Left colon (tissue), 2 donors: ENCODE measurements at regions not wholly inside any gene's neighbourhood (a gene's known extent, or its start where the extent isn't known, plus 50 kb on each side); places are given as distances from the start of the nearest gene placed in this dataset.

Experiments used
- ATAC-seq: fragments of 200-7000 bp; cut with Tn5 transposase; one replicate; pipeline ENCODE4 v1.9.1; 2020; ENCODE audit warnings: mild to moderate bottlenecking, moderate library complexity
- DNase-seq, 2 donors: peaks; one replicate each; pipeline ENCODE4 v3.0.0-alpha.2; 2020
- intact Hi-C, 2 donors: fragments of 100-400 bp; cut with DNase I in 1 of 2; cut with micrococcal nuclease in 1 of 2; formaldehyde crosslinking; loops; one replicate each; pipeline versions ENCODE4 v1.11.2 to v1.14.0; 2022; cut with DNase I, micrococcal nuclease
- donor health status: DM: no; HTN: no; CAD: no.
- donor health status: DM: yes; HTN: yes; CAD: no.

GRCh38 chr10:44706745-44707144 is 204.4 kb upstream of the TMEM72 start:
- DNase-seq (no peak), ATAC-seq (no peak)
- intact Hi-C loops = no loop called here

- intact Hi-C loops = no loop called here
- DNase-seq (no peak), ATAC-seq (no peak)
Measured at GRCh38 chr10:44713307-44713706, 197.8 kb upstream of the TMEM72 start.

- intact Hi-C loops = no loop called here
- no peak for ATAC-seq
Measured at GRCh38 chr10:44714451-44714850, 196.7 kb upstream of the TMEM72 start.

GRCh38 chr10:44715136-44715535 is 196.0 kb upstream of the TMEM72 start:
- DNase-seq (no peak), ATAC-seq (no peak)
- intact Hi-C loops = no loop called here

More at GRCh38 chr10:44714451-44714850, 196.7 kb upstream of the TMEM72 start:
- no peak for DNase-seq

GRCh38 chr10:44716470-44717015 is 194.6 kb upstream of the TMEM72 start:
- ATAC-seq (no peak), DNase-seq (no peak)
- intact Hi-C loops = no loop called here

- no peak for ATAC-seq
- no peak for DNase-seq
- intact Hi-C loops = no loop called here
Measured at GRCh38 chr10:44723082-44723481, 188.1 kb upstream of the TMEM72 start.

- ATAC-seq = no peak
Measured at GRCh38 chr10:44723619-44724325, 187.4 kb upstream of the TMEM72 start.

GRCh38 chr10:44724415-44725174 is 186.5 kb upstream of the TMEM72 start:
- intact Hi-C loops = no loop called here
- ATAC-seq (no peak), DNase-seq (no peak)

More at GRCh38 chr10:44723619-44724325, 187.4 kb upstream of the TMEM72 start:
- intact Hi-C loops = no loop called here
- no peak for DNase-seq

GRCh38 chr10:44725404-44725803 is 185.7 kb upstream of the TMEM72 start:
- intact Hi-C loops = no loop called here
- no peak for ATAC-seq
- no peak for DNase-seq

- ATAC-seq (no peak), DNase-seq (no peak)
- intact Hi-C loops = no loop called here
Measured at GRCh38 chr10:44731283-44731682, 179.9 kb upstream of the TMEM72 start.

GRCh38 chr10:44733501-44734488 is 177.3 kb upstream of the TMEM72 start:
- intact Hi-C loops = no loop called here
- DNase-seq = no peak
- no peak for ATAC-seq

GRCh38 chr10:44742248-44742647 is 168.9 kb upstream of the TMEM72 start:
- intact Hi-C loops = no loop called here
- DNase-seq = no peak
- ATAC-seq = no peak

GRCh38 chr10:44743535-44743934 is 167.6 kb upstream of the TMEM72 start:
- ATAC-seq = no peak
- DNase-seq = no peak
- intact Hi-C loops = no loop called here

- intact Hi-C loops = no loop called here
- peak; percentile 71 for ATAC-seq
- DNase-seq = no peak
Measured at GRCh38 chr10:44745920-44746319, 165.2 kb upstream of the TMEM72 start.

GRCh38 chr10:44747593-44748172 is 163.5 kb upstream of the TMEM72 start:
- intact Hi-C loops = no loop called here
- DNase-seq (no peak), ATAC-seq (peak; percentile 73)

- DNase-seq (no peak), ATAC-seq (no peak)
- intact Hi-C loops = no loop called here
Measured at GRCh38 chr10:44749151-44749550, 162.0 kb upstream of the TMEM72 start.

GRCh38 chr10:44752451-44753441 is 158.4 kb upstream of the TMEM72 start:
- ATAC-seq = peak; percentile 44
- intact Hi-C loops = no loop called here

More at GRCh38 chr10:44752451-44753441, 158.4 kb upstream of the TMEM72 start:
- DNase-seq = no peak
